DMS153 treated with DMSO at 0.1 percent for 48 hours (cell line): ENCODE measurements at regions not wholly inside any gene's neighbourhood (a gene's known extent, or its start where the extent isn't known, plus 50 kb on each side); places are given as distances from the start of the nearest gene placed in this dataset.
"Not testable (repeated sequence)": the region's sequence is repeated elsewhere in the genome, so short reads cannot be mapped to it uniquely, and the experiment has no call there.

Experiments used
- DNase-seq: peaks from one replicate; lab custom pipeline; 2025; ENCODE audit not compliant: unreplicated experiment; lab: John Stamatoyannopoulos, UW

DNA sequence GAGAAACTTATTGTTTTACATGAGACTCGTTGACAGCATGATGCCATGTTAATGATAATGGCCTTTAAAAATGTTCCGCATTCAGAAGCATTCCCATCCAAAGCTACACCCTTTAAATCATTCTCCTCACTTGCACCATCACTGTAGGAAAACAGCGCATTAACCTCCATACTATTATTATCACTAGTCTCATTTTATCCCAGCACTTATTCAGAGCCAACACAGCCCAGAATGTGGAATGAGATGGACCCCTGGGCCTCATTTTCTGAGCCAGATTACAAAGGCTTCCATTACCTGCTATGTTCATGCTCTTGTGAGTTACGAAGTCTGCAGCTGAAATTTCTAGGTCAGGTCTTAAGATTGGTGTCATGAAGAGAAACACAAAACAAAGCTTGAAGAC lies 159.4 kb downstream of the HS3ST3A1 start:
- DNase-seq, result no peak

DNA sequence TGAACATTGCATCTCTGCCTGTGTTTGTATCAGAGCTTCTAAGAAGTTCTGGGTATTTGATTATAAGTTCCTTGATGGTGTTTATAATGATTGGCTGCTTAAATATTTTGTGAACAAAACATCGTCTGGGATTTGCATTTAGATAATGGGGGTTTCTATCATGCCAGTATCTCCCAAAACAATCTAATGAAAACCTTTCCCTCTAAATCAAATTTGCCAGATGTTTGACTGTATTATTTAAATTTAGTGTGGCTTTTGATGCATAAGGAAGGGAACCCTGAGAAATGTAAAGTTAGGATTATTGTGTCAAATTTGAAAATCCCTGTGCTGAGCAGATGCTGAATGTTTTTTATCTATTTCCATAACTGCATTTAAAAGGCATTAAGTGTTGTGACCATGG lies 159.9 kb downstream of the HS3ST3A1 start:
- DNase-seq, result no peak

- DNase-seq, result no peak
Measured at GRCh38 chr17:13437966-13438779, 163.6 kb downstream of the HS3ST3A1 start.

- no peak for DNase-seq
Measured at GRCh38 chr17:13435230-13435629, 166.5 kb downstream of the HS3ST3A1 start.

DNA sequence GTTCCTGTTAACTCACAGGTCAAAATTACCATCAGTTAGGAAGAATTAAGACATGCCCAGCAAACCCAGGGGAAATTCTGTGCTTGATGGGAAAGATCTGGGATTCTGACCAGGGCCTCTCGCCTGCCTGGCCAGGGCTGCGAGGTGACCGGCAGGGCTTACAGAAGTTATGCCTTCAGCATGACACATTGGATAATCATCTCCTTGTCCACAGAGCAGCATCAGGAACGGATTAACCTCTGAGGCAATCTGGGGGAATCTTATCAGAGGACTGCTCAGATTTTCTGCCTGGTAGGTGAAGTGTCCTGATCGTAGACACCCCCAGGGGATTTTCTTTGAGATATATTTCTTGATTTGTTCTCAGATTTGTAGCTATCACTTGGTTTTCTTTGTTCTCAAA lies 172.5 kb downstream of the HS3ST3A1 start:
- DNase-seq, result no peak

- DNase-seq, result no peak
Measured at GRCh38 chr17:13428611-13429042, 173.1 kb downstream of the HS3ST3A1 start.

DNA sequence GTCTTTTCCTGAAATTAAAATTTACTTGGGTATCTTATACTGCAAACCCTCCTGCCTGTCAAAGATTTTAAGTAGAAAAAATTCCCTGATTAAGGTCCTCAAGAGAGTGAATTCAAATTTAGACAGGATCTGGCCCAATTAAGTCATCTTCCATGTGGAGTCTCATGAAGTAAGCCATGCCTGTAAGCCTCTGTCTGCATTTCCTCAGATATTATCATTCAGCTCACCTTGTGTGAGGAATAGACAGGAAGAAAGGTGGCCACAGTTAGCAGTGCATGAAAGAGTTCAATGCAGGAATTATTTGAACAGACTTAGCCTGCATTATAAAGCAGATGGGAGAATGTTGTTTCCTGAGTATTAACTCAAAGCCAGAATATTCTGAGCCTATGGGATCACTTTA lies 174.7 kb downstream of the HS3ST3A1 start:
- DNase-seq, result no peak

DNA sequence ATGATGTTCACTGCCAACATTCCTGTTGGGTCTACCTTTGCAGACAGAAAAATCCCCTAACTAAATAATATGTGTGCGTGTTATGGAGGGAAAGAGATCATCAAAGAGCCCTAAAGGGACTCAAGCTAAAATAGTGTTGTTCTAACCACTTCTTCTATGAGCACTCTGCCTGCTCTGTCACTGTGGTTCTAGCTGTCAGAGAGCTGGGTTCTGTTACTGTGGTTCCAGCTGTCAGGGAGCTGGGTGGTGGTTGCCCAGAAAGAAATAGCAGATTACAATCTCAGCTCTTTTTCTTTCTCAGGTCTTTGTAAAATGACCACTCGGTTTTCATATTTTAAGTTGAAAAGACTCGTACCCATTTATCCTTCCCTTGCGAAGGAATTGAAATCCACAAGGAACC lies 176.3 kb downstream of the HS3ST3A1 start:
- no peak for DNase-seq

- no peak for DNase-seq
Measured at GRCh38 chr17:13421581-13422130, 180.1 kb downstream of the HS3ST3A1 start.

GRCh38 chr17:13420878-13421277 lies 180.9 kb downstream of the HS3ST3A1 start:
- DNase-seq, result no peak

- no peak for DNase-seq
Measured at GRCh38 chr17:13420418-13420826, 181.3 kb downstream of the HS3ST3A1 start.

DNA sequence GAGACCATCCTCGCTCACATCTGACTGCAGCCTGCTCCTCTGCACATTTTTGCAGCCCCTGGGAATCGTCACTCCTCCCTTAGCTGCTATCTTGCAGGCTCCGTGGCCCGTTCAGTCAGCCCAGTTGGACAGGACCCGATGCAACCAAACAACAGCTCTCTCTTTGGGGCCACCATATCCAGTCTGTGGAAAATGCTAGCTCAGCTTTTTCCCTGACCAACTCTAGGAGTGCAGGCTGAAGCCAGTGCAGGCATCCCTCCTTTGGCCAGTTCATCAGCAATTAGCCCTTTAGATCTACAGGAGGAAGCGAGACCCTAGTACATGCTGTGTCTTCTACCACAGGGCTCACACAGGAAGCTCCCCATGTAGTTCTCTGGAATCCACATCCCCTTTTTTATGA lies 182.1 kb downstream of the HS3ST3A1 start:
- DNase-seq, result no peak

DNA sequence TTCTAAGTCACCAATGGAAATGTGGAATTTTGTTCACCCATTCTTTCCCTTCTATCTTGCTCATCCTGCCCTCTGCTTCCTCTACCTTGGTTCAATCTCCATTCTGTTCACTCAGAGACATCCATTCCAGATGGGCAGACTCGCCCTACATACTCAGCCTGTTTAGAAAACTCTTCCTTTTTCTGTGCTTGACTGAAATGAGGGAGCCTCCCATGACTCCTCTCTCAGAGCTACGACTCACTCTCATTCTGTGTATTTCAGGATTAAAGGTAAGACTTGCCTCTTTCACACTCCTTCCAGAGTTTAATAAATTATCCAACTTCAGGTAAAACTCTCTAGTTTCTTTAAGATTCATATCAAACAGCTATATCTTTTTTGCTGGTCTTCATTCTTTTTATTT lies 182.8 kb downstream of the HS3ST3A1 start:
- no peak for DNase-seq

DNA sequence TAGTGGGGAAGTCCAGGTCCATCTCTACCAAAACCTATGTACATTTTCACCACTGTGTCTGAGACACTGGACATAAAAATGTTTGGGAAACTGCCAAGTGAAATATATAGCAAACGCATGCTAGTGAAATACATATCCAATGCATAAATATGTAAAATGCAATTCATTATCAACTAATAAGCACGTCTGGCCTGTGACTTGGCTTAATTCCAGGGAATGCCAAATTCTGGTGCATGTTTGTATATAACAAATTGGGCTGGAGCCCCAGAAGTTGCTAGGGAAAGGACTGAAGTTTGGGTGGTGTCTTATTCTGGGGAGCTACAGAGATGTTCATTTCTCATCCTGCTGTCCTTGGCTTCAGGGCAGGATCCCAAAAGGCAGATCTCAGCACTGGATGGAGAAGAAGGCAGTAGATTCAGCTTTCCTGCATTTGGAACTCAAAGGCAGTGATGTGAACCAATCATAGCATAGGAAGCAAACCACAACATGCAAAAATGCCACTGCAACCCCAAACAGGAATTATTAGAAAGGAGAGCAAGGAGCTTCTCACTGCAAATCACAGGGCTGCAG lies 184.3 kb downstream of the HS3ST3A1 start:
- DNase-seq, result no peak

DNA sequence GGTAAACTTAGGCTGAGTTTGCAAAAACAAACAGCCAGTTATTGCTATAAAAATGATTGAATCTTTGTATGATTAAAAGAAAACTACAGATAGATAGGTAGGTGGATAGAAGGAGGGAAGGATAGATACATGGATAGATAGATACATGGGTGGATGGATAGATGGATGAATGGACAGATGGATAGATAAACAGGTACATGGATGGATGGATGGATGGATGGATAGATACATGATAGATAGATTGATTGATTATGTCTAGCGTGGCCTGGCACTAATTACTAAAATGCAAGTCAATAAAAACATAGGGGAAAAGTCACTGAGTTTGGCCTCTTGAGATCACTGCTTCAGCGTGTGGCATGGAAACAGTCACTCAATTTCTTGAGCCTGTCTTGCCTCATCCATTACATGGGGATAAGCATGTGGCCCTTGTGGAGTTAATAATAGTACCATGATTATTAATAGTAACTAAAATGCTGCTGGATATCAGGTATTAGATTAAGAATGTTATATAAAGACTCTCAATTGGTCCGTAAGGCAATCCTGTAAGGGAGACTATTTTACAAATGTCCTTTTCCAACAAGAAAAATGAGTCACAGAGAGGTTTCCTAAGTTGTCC lies 184.9 kb downstream of the HS3ST3A1 start:
- no peak for DNase-seq

- no peak for DNase-seq
Measured at GRCh38 chr17:13415871-13416416, 185.8 kb downstream of the HS3ST3A1 start.

DNA sequence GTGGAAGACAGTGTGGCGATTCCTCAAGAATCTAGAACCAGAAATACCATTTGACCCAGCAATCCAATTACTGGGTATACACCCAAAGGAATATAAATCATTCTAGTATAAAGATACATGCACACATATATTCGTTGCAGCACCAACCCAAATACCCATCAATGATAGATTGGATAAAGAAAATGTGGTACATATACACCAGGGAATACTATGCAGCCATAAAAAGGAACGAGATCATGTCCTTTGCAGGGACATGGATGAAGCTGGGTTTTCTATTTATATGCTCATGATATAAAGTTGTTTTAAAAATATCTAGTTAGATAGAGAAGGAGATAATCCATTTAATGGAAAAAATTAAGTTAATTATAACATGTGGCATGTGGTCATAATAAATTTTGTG lies 186.5 kb downstream of the HS3ST3A1 start:
- not testable (repeated sequence) for DNase-seq

DNA sequence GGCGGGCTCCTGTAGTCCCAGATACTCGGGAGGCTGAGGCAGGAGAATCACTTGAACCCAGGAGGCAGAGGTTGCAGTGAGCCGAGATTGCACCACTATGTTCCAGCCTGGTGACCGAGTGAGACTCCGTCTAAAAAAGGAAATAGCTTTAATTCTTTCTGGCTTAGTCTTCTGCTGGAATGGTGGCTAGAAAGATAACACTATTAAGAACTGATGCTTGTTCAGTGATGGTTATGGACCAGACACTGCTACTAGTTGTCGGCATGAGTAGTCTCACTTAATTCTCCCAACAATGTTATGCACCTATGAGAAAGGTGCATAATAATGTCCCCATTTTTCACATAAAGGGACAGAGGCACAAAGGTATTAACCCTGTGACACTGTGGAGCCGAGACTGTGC lies 188.7 kb downstream of the HS3ST3A1 start:
- DNase-seq, result no peak

DNA sequence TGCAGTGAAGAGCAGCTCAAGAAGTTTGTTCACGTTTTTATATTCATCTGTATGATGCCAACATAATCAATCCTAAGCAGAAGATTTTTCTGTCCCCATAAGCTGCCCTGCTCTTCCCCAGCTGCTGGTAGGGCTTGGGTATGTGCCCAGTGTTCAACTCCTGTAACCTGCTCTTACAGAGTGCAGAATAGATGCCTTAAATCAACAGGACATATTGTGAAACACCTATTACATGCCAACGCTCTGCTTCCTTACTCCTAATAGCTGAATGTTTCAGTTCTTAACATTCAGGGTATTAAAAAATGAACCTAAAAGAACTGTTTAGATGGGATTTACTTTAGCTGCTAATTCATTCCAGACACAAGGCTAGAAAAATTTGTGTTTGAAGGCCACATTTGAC lies 190.9 kb downstream of the HS3ST3A1 start:
- DNase-seq, result no peak

DNA sequence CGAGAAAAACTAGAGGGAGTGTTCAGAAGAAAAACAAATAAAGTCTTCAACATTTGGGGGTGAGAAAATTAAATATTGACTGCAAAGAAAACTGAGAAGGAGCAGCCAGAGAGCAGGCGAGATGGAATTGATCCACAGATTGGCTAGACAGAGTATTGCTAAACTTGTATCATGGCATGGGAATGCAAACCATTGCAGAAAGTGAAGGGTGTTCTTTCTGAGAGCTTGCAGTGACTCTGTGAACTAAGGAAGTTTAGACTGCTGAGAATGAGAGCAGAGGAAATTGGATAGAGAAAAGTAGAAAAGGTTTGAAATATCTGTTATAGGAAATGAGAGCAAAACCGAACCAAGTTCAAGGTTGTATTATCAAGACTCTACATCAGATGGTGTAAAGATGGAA lies 191.5 kb downstream of the HS3ST3A1 start:
- no peak for DNase-seq

- no peak for DNase-seq
Measured at GRCh38 chr17:13409455-13409854, 192.3 kb downstream of the HS3ST3A1 start.

DNA sequence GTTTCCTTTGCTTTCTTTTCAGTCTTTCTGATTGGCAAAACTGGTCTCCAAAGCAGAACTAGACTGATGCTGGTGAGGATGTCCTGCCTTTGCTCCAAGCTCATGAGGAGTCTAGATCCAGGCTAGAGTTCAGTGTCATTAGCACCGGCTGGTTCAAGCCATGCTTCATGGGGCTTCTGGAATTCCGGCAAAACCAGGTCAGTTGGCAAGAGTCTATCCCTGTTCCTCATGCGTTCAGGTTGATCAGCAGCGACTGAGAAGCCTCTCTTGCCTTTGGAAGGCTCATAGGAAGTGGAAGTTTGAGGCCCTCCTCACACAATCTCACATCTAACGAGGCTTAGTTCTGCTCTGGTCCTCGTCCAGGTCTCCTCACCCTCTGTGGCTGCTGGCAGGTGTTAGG lies 194.3 kb downstream of the HS3ST3A1 start:
- no peak for DNase-seq
